Esophagus muscularis mucosa (tissue), 4 donors: ENCODE measurements at regions not wholly inside any gene's neighbourhood (a gene's known extent, or its start where the extent isn't known, plus 50 kb on each side); places are given as distances from the start of the nearest gene placed in this dataset.

ENCODE experiments used
- EP300 ChIP-seq: sonication (generic); formaldehyde crosslinking; IDR thresholded peaks from one replicate; pipeline ENCODE4 v1.6.1; 2017; ENCODE audit warnings: antibody characterized with exemption
- POLR2A ChIP-seq: fragments of 450-650 bp; IDR thresholded peaks from one replicate; pipeline ENCODE4 v1.6.1; 2017; ENCODE audit warnings: antibody characterized with exemption, moderate library complexity, mild to moderate bottlenecking, low read depth
- POLR2AphosphoS5 ChIP-seq, 2 donors: sonication (generic); formaldehyde crosslinking; IDR thresholded peaks; one replicate each; pipeline ENCODE4 v1.6.1; 2017; ENCODE audit warnings: antibody characterized with exemption in 2 of 2
- TF ChIP-seq, protein P1 (sequence below), 3 experiments: fragments of 200-600 bp in 2 of 3; fragments of 450-650 bp in 1 of 3; sonication (generic) in 2 of 3; IDR thresholded peaks; one replicate each; pipeline ENCODE4 v1.5.1; 2017 to 2019; ENCODE audit warnings: antibody characterized with exemption in 3 of 3, mild to moderate bottlenecking in 2 of 3, moderate library complexity in 1 of 3

GRCh38 chr16:86794216-86794864 is 216.0 kb downstream of the FOXL1 start:
- TF ChIP-seq, protein P1, sequence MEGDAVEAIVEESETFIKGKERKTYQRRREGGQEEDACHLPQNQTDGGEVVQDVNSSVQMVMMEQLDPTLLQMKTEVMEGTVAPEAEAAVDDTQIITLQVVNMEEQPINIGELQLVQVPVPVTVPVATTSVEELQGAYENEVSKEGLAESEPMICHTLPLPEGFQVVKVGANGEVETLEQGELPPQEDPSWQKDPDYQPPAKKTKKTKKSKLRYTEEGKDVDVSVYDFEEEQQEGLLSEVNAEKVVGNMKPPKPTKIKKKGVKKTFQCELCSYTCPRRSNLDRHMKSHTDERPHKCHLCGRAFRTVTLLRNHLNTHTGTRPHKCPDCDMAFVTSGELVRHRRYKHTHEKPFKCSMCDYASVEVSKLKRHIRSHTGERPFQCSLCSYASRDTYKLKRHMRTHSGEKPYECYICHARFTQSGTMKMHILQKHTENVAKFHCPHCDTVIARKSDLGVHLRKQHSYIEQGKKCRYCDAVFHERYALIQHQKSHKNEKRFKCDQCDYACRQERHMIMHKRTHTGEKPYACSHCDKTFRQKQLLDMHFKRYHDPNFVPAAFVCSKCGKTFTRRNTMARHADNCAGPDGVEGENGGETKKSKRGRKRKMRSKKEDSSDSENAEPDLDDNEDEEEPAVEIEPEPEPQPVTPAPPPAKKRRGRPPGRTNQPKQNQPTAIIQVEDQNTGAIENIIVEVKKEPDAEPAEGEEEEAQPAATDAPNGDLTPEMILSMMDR (IDR thresholded peaks at IDR 0.05) = no peak
- no peak for TF ChIP-seq POLR2A
- no peak for TF ChIP-seq POLR2AphosphoS5 (IDR thresholded peaks at IDR 0.05)
- no peak for TF ChIP-seq EP300
